ENCODE measurements at regions not wholly inside any gene's neighbourhood (a gene's known extent, or its start where the extent isn't known, plus 50 kb on each side); places are given as distances from the start of the nearest gene placed in this dataset.

DNA sequence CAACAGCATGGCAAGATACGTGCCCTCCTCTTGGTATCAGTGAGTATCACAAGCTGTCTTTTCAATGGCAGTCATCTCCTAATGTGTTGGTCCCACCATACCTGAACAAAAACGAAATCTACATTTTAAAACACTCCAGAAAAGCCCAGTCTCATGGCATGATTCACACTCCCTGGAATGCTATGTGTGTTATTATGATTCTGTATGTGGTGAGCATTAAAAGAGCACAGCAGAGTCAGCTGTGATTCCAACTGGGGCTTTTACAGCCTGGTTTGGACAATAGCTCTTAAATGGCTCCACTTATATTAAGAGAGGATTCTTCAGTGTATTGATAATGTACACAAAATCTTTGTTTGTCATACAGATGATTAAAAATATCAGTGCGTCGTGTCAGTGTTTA, 274.1 kb upstream of the GK2 start:
- CTCF ChIA-PET: no interaction called here
- ATAC-seq (no peak), DNase-seq (ENCODE audit: low spot score) (no peak)
- Mint-ChIP-seq H3K4me3 (no peak overlapping the region), H3K36me3 (no peaks in the 10 kb centered on the region), H3K9me3 (no peaks in the 10 kb centered on the region), H3K27me3 (ENCODE audit: low read depth) (no peaks in the 10 kb centered on the region), H3K4me1 (peaks cover 7% of the 10 kb centered on the region), H3K27ac (no peak overlapping the region)
- POLR2A ChIA-PET: no interaction called here
- TF ChIP-seq PREB (CRISPR knock-in tag; IDR thresholded peaks at IDR 0.05; ENCODE audit: borderline replicate concordance) (no peak), ZNF232 (CRISPR knock-in tag; IDR thresholded peaks at IDR 0.05) (no peak), CBFB (CRISPR knock-in tag; IDR thresholded peaks at IDR 0.05; ENCODE audit: low read depth) (no peak), ZNF281 (CRISPR knock-in tag; IDR thresholded peaks at IDR 0.05) (no peak), SP1 (CRISPR knock-in tag; conservative IDR thresholded peaks at IDR 0.05) (no peak), ZNF396 (CRISPR knock-in tag; IDR thresholded peaks at IDR 0.05; ENCODE audit: borderline replicate concordance) (no peak), GTF2I (CRISPR knock-in tag; conservative IDR thresholded peaks at IDR 0.05) (no peak), IRF2 (CRISPR knock-in tag; IDR thresholded peaks at IDR 0.05; ENCODE audit: borderline replicate concordance, low read depth) (no peak), FOXK1 (CRISPR knock-in tag; IDR thresholded peaks at IDR 0.05) (no peak), ZNF317 (CRISPR knock-in tag; IDR thresholded peaks at IDR 0.05; ENCODE audit: borderline replicate concordance, low read depth) (no peak), MYBL2 (CRISPR knock-in tag; IDR thresholded peaks at IDR 0.05) (no peak), CREM (CRISPR knock-in tag; IDR thresholded peaks at IDR 0.05) (no peak), EMX1 (CRISPR knock-in tag; IDR thresholded peaks at IDR 0.05) (no peak)
- TF ChIP-seq, protein P1, sequence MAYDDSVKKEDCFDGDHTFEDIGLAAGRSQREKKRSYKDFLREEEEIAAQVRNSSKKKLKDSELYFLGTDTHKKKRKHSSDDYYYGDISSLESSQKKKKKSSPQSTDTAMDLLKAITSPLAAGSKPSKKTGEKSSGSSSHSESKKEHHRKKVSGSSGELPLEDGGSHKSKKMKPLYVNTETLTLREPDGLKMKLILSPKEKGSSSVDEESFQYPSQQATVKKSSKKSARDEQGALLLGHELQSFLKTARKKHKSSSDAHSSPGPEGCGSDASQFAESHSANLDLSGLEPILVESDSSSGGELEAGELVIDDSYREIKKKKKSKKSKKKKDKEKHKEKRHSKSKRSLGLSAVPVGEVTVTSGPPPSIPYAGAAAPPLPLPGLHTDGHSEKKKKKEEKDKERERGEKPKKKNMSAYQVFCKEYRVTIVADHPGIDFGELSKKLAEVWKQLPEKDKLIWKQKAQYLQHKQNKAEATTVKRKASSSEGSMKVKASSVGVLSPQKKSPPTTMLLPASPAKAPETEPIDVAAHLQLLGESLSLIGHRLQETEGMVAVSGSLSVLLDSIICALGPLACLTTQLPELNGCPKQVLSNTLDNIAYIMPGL (CRISPR knock-in tag; IDR thresholded peaks at IDR 0.05): no peak
- TF ChIP-seq, protein P2, sequence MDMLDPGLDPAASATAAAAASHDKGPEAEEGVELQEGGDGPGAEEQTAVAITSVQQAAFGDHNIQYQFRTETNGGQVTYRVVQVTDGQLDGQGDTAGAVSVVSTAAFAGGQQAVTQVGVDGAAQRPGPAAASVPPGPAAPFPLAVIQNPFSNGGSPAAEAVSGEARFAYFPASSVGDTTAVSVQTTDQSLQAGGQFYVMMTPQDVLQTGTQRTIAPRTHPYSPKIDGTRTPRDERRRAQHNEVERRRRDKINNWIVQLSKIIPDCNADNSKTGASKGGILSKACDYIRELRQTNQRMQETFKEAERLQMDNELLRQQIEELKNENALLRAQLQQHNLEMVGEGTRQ (CRISPR knock-in tag; IDR thresholded peaks at IDR 0.05): no peak
- TF ChIP-seq, protein P3, sequence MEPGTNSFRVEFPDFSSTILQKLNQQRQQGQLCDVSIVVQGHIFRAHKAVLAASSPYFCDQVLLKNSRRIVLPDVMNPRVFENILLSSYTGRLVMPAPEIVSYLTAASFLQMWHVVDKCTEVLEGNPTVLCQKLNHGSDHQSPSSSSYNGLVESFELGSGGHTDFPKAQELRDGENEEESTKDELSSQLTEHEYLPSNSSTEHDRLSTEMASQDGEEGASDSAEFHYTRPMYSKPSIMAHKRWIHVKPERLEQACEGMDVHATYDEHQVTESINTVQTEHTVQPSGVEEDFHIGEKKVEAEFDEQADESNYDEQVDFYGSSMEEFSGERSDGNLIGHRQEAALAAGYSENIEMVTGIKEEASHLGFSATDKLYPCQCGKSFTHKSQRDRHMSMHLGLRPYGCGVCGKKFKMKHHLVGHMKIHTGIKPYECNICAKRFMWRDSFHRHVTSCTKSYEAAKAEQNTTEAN (CRISPR knock-in tag; IDR thresholded peaks at IDR 0.05): no peak
- TF ChIP-seq, protein P4, sequence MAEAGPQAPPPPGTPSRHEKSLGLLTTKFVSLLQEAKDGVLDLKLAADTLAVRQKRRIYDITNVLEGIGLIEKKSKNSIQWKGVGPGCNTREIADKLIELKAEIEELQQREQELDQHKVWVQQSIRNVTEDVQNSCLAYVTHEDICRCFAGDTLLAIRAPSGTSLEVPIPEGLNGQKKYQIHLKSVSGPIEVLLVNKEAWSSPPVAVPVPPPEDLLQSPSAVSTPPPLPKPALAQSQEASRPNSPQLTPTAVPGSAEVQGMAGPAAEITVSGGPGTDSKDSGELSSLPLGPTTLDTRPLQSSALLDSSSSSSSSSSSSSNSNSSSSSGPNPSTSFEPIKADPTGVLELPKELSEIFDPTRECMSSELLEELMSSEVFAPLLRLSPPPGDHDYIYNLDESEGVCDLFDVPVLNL (CRISPR knock-in tag; IDR thresholded peaks at IDR 0.05; ENCODE audit: borderline replicate concordance, low read depth): no peak

GRCh38 chr4:79679859-79680258, 271.8 kb upstream of the GK2 start:
- DNase-seq (ENCODE audit: low spot score) (no peak), ATAC-seq (no peak)
- Mint-ChIP-seq H3K9me3 (no peaks in the 10 kb centered on the region), H3K27ac (no peak overlapping the region), H3K36me3 (no peaks in the 10 kb centered on the region), H3K4me3 (no peak overlapping the region), H3K27me3 (ENCODE audit: low read depth) (no peaks in the 10 kb centered on the region), H3K4me1 (peaks cover 7% of the 10 kb centered on the region)
- POLR2A ChIA-PET: no interaction called here
- CTCF ChIA-PET: no interaction called here
- TF ChIP-seq PRDM15 (CRISPR knock-in tag; IDR thresholded peaks at IDR 0.05) (no peak), ZNF671 (CRISPR knock-in tag; IDR thresholded peaks at IDR 0.05) (no peak), ZNF263 (CRISPR knock-in tag; IDR thresholded peaks at IDR 0.05; ENCODE audit: low read depth) (no peak), NFE2L1 (CRISPR knock-in tag; IDR thresholded peaks at IDR 0.05) (no peak)
